ENCODE measurements at regions not wholly inside any gene's neighbourhood (a gene's known extent, or its start where the extent isn't known, plus 50 kb on each side); places are given as distances from the start of the nearest gene placed in this dataset.
A peak's percentile ranks its signal among the peaks of the same experiment; 100 is the strongest.

DNA sequence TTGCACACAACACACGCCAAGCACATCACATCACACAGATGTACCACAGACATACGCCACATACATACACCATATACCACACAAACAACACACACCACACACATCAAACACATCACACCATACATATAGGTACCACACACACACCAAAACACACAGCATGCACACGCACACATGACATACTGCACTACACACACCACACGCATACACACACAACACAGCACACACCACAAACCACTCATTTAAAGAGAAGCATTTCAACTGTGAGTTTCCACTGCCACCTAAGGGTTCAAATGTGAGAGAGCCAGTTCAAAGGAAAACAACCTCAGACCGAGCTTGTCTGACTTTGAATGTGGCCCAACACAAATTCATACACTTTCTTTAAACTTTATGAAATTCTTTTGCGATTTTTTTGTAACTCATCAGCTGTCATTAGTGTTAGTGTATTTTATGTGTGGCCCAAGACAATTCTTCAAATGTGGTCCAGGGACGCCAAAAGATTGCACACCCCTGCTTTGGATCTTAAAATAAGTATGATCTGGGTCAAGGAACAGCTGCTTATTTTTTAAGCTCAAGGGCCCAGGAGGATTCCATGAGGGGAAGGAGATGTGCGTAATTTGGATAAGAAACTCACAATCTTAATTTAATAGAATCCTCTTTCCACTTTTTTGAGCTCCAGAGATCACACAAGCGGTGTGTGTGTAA is 494.6 kb downstream of the GADD45G start:
- TF ChIP-seq CTCF (IDR thresholded peaks at IDR 0.05; ENCODE audit: low read length) (peak; percentile 13; the same call in 1 of the 2 replicates), EZH2 (IDR thresholded peaks at IDR 0.05; ENCODE audit: borderline replicate concordance, low read length) (no peak)

Measured in OCI-LY1 (cell line).